Heart left ventricle (tissue), 16 donors: ENCODE measurements at regions not wholly inside any gene's neighbourhood (a gene's known extent, or its start where the extent isn't known, plus 50 kb on each side); places are given as distances from the start of the nearest gene placed in this dataset.
"Not testable (repeated sequence)": the region's sequence is repeated elsewhere in the genome, so short reads cannot be mapped to it uniquely, and the experiment has no call there.

Experiments
- ATAC-seq, 4 donors: fragments of 200-7000 bp; cut with Tn5 transposase; one replicate each; pipeline ENCODE4 v1.9.1; 2020 to 2022; ENCODE audit warnings: moderate library complexity in 4 of 4, mild to moderate bottlenecking in 3 of 4, moderate number of reproducible peaks in 1 of 4
- DNase-seq, 5 donors: peaks; one replicate each; pipeline ENCODE4 v3.0.0-alpha.2; 2020
- H3K27ac ChIP-seq, 12 donors: fragments of 200-600 bp; sonication (generic) in 4 of 12; one replicate each; pipeline versions ENCODE4 v1.5.0 to v1.8.0; 2016 to 2022; ENCODE audit warnings: mild to moderate bottlenecking in 2 of 12
- H3K27me3 ChIP-seq, 9 donors: fragments of 200-600 bp; sonication (generic) in 2 of 9; one replicate each; pipeline versions ENCODE4 v1.5.1 to v1.8.0; 2016 to 2022; ENCODE audit warnings: mild to moderate bottlenecking in 3 of 9
- H3K36me3 ChIP-seq, 9 donors: fragments of 200-600 bp; sonication (generic) in 2 of 9; one replicate each; pipeline versions ENCODE4 v1.5.0 to v1.8.0; 2018 to 2022; ENCODE audit warnings: mild to moderate bottlenecking in 2 of 9
- H3K4me1 ChIP-seq, 12 donors: fragments of 200-600 bp; sonication (generic) in 4 of 12; one replicate each; pipeline versions ENCODE4 v1.5.0 to v1.8.0; 2016 to 2022; ENCODE audit warnings: mild to moderate bottlenecking in 3 of 12
- H3K4me3 ChIP-seq, 12 donors: fragments of 200-600 bp; sonication (generic) in 4 of 12; one replicate each; pipeline versions ENCODE4 v1.5.0 to v1.8.0; 2017 to 2022; ENCODE audit warnings: mild to moderate bottlenecking in 9 of 12, moderate library complexity in 4 of 12
- H3K9me3 ChIP-seq, 12 donors: fragments of 200-600 bp; sonication (generic) in 4 of 12; one replicate each; pipeline versions ENCODE4 v1.5.0 to v1.8.0; 2016 to 2022; ENCODE audit warnings: mild to moderate bottlenecking in 1 of 12
- CTCF ChIP-seq, 12 donors: fragments of 200-600 bp; sonication (generic) in 4 of 12; IDR thresholded peaks; one replicate each; pipeline versions ENCODE4 v1.5.0 to v1.8.0; 2018 to 2022; ENCODE audit warnings: antibody characterized with exemption in 12 of 12, mild to moderate bottlenecking in 5 of 12
- POLR2A ChIP-seq, 2 donors: fragments of 450-650 bp; IDR thresholded peaks; one replicate each; pipeline ENCODE4 v1.6.1; 2017; ENCODE audit warnings: antibody characterized with exemption in 2 of 2, mild to moderate bottlenecking in 2 of 2, moderate library complexity in 2 of 2
- WGBS, 4 donors: extraction: QIAGEN DNeasy Blood & Tissue Kit in 2 of 4; methylation state at CpG; one replicate each; pipeline versions ENCODE4 v1.1.5 to v1.1.7; 2013 to 2018; 5-methylcytosine and 5-hydroxymethylcytosine counted together
- intact Hi-C, 10 donors: fragments of 100-400 bp; cut with DNase I; formaldehyde crosslinking; loops; one replicate each; pipeline versions ENCODE4 v1.11.1 to v1.14.2; 2022
- donor health status: ischemic (EF 13 %, LVEDD 7.1; RV severe dilation, severe dysfunction).
- donor health status: healthy with polysubstance abuse.
- donor health status: DM: no; HTN: yes; CAD: no.
- donor health status: DM: no; HTN: no; CAD: no.
- donor health status: ischemic (EF 25% LVEDD 6.9; RV normal size, moderate dysfunction).
- donor health status: ischemic (EF 25% LVEDD 5.7; RV mildly dilated, moderate dysfunction).
- donor health status: healthy.
- donor health status: DM: yes; HTN: yes; CAD: no.
- donor health status: ischemic (EF 35%, LVEDD 5.7; RV mildly dilated, moderate dysfunction).
- donor health status: nonischemic (EF 11% LVEDD 7.7; RV severe dilation, severe dysfunction).
- donor health status: DM: yes; HTN: yes; CAD: no.
- donor health status: PGD.
- donor health status: ischemic (EF 29% LVEDD 5.4; RV normal size, mild dysfunction).
- donor health status: nonischemic (EF 23%, LVEDD 6.1; RV moderate dilation, normal function).

- Histone ChIP-seq H3K4me3 (peak overlapping the region in 11 of 12 donors; percentile 10 to 63 (median 32)), H3K27ac (peak overlapping the region; percentile 34 to 90 (median 76)), H3K9me3 (no peaks in the 10 kb centered on the region), H3K4me1 (peaks cover 0 to 27% (median 7%) of the 10 kb centered on the region in 12 donors), H3K36me3 (no peaks in the 10 kb centered on the region), H3K27me3 (peaks cover 0 to 6% (median 0%) of the 10 kb centered on the region in 9 donors)
- ATAC-seq (peak; percentile 53 to 65 (median 62)), DNase-seq (peak; percentile 50 to 81 (median 68))
- intact Hi-C loops: no loop called here
- no peak for TF ChIP-seq CTCF (IDR thresholded peaks at IDR 0.05)
- peak in 1 of 2 donors; percentile 30 for TF ChIP-seq POLR2A (IDR thresholded peaks at IDR 0.05)
- 32 to 57% (median 34%) methylated on average over 5 to 6 of the region's 6 CpGs for WGBS, 4 donors
These were observed 216.6 kb downstream of the RTP5 start for GRCh38 chr2:242085941-242086621.

- DNase-seq: peak in 1 of 5 donors; percentile 43
- WGBS, 4 donors: 0 to 2% (median 0%) methylated on average over 3 to 34 of the region's 37 CpGs
- H3K4me1 ChIP-seq: peaks cover 0 to 34% (median 7%) of the 10 kb centered on the region in 12 donors
These were observed 218.5 kb downstream of the RTP5 start for GRCh38 chr2:242088044-242088443.

GRCh38 chr2:242088471-242089212 is 219.1 kb downstream of the RTP5 start:
- Histone ChIP-seq H3K36me3 (no peaks in the 10 kb centered on the region), H3K4me1 (peaks cover 0 to 34% (median 7%) of the 10 kb centered on the region in 12 donors), H3K27me3 (no peaks in the 10 kb centered on the region), H3K4me3 (peak overlapping the region; percentile 63 to 100 (median 85)), H3K9me3 (no peaks in the 10 kb centered on the region), H3K27ac (peak overlapping the region in 11 of 12 donors; percentile 50 to 75 (median 63))
- DNase-seq (peak; percentile 93 to 97 (median 95)), ATAC-seq (peak; percentile 73 to 95 (median 92))
- peak in 1 of 2 donors; percentile 87 for TF ChIP-seq POLR2A (IDR thresholded peaks at IDR 0.05)
- no peak for TF ChIP-seq CTCF (IDR thresholded peaks at IDR 0.05)
- 0 to 1% (median 1%) methylated on average over 21 to 103 of the region's 103 CpGs for WGBS, 4 donors
- intact Hi-C loops: no loop called here

More at GRCh38 chr2:242088044-242088443, 218.5 kb downstream of the RTP5 start:
- Histone ChIP-seq H3K4me3 (peak overlapping the region; percentile 23 to 100 (median 76)), H3K27ac (peak overlapping the region in 10 of 12 donors; percentile 4 to 75 (median 57))
- peak in 3 of 4 donors; percentile 28 to 44 (median 37) for ATAC-seq
- H3K36me3 ChIP-seq, H3K9me3 ChIP-seq, intact Hi-C loops, H3K27me3 ChIP-seq: not testable (repeated sequence)

GRCh38 chr2:242089213-242089549 is 219.7 kb downstream of the RTP5 start:
- H3K36me3 ChIP-seq, ATAC-seq, H3K9me3 ChIP-seq, intact Hi-C loops, H3K27me3 ChIP-seq: not testable (repeated sequence)
- peak overlapping the region; percentile 63 to 100 (median 85) for H3K4me3 ChIP-seq
- H3K27ac ChIP-seq: peak overlapping the region in 1 of 12 donors; percentile 71
- peaks cover 0 to 34% (median 7%) of the 10 kb centered on the region in 12 donors for H3K4me1 ChIP-seq
- WGBS, 4 donors: 2 to 10% (median 5%) methylated on average over 2 to 20 of the region's 20 CpGs
- DNase-seq: peak in 1 of 5 donors; percentile 29

- H3K27me3 ChIP-seq, H3K4me3 ChIP-seq, H3K27ac ChIP-seq, DNase-seq, ATAC-seq, H3K9me3 ChIP-seq, intact Hi-C loops: not testable (repeated sequence)
- 92 to 100% (median 97%) methylated on average over 1 of the region's 1 CpG for WGBS, 4 donors
- Histone ChIP-seq H3K36me3 (peaks cover 0 to 52% (median 12%) of the 10 kb centered on the region in 9 donors), H3K4me1 (peaks cover 0 to 15% (median 0%) of the 10 kb centered on the region in 12 donors)
These were observed 227.7 kb downstream of the RTP5 start for GRCh38 chr2:242097278-242097677.
